Bronchial epithelial cell (primary cell): ENCODE measurements at regions not wholly inside any gene's neighbourhood (a gene's known extent, or its start where the extent isn't known, plus 50 kb on each side); places are given as distances from the start of the nearest gene placed in this dataset.
"Not testable (repeated sequence)": the region's sequence is repeated elsewhere in the genome, so short reads cannot be mapped to it uniquely, and the experiment has no call there.

ENCODE experiments used
- DNase-seq: peaks from one replicate; pipeline ENCODE4 v3.0.0-alpha.2; 2010; ENCODE audit warnings: low read depth
- FAIRE-seq: peaks from 2 replicates; lab custom pipeline; 2011; peaks lifted over from hg19 to GRCh38; lab: Jason Lieb, UNC
- H3K27me3 ChIP-seq: 2 replicates; pipeline ENCODE4 v1.5.1; 2011; ENCODE audit warnings: low read length; ENCODE audit not compliant: control insufficient read depth, insufficient read depth
- H3K36me3 ChIP-seq: 2 replicates; pipeline ENCODE4 v1.5.1; 2011; ENCODE audit warnings: low read length; ENCODE audit not compliant: control insufficient read depth, insufficient read depth
- H3K4me3 ChIP-seq: 2 replicates; pipeline ENCODE4 v1.5.1; 2011; ENCODE audit warnings: mild to moderate bottlenecking, low read depth, low read length, control low read depth
- TF ChIP-seq, protein P1 (sequence below): IDR thresholded peaks from 2 replicates; pipeline ENCODE4 v1.5.1; 2011; ENCODE audit warnings: mild to moderate bottlenecking, moderate library complexity, low read length, control low read depth, inconsistent platforms; ENCODE audit not compliant: insufficient read depth, severe bottlenecking

DNA sequence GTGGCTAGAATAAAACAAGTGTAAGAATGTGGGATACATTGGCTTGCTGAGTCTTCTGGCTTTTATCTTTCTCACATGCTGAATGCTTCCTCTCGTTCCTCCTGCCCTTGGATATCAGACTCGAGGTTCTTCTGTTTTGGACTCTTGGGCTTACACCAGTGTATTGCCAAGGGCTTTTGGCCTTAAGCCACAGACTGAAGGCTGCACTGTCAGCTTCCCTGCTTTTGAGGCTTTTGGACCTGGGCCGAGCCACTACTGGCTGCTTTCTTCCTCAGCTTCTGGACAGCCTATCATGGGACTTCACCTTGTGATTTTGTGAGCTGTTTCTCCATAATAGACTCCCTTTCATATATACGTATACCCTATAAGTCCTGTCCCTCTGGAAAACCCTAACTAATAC, 300.9 kb upstream of the STXBP6 start:
- DNase-seq (no peak), FAIRE-seq (no peak)
- Histone ChIP-seq H3K36me3 (no peaks in the 10 kb centered on the region), H3K27me3 (no peaks in the 10 kb centered on the region), H3K4me3 (no peak overlapping the region)
- TF ChIP-seq, protein P1, sequence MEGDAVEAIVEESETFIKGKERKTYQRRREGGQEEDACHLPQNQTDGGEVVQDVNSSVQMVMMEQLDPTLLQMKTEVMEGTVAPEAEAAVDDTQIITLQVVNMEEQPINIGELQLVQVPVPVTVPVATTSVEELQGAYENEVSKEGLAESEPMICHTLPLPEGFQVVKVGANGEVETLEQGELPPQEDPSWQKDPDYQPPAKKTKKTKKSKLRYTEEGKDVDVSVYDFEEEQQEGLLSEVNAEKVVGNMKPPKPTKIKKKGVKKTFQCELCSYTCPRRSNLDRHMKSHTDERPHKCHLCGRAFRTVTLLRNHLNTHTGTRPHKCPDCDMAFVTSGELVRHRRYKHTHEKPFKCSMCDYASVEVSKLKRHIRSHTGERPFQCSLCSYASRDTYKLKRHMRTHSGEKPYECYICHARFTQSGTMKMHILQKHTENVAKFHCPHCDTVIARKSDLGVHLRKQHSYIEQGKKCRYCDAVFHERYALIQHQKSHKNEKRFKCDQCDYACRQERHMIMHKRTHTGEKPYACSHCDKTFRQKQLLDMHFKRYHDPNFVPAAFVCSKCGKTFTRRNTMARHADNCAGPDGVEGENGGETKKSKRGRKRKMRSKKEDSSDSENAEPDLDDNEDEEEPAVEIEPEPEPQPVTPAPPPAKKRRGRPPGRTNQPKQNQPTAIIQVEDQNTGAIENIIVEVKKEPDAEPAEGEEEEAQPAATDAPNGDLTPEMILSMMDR: no peak

DNA sequence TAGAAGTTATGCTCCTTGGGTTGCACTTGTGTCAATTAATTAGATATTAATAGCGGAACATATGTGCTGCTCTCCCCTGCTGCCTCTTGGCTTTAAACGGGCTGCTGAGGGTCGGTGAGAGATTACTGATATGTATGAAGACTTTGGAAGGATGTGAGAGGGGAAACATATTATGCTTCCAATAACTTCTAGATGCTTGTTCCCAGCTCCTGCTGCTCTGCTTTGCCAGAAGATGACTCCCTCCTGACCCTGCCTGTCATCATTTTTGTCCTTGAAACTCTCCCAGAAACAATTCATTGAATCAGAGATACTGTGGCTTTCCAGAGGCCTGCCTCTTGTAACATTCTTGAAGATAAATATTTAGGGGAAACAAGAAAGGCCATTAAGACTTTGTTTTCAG, 300.1 kb upstream of the STXBP6 start:
- DNase-seq (no peak), FAIRE-seq (no peak)
- no peaks in the 10 kb centered on the region for H3K27me3 ChIP-seq
- H3K36me3 ChIP-seq: no peaks in the 10 kb centered on the region
- no peak overlapping the region for H3K4me3 ChIP-seq
- TF ChIP-seq, protein P1: no peak

DNA sequence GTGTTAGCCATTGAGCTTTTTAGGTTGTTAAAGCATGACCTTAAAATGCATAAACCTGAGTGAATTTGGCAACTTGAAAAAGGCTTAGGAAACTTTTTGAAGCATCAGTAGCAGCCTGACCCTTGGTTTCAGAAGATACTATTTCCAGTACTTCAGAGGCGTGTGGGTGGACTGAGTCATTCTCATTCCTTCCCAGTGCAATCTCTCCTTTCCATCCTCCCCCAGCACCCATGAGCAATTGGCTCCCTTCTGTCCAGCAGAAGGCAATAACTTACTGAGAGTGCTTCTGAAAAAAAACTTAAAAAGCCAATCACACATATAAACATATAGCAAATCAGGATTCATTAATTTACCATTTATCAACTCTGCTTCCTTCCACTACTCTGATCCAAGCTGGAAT, 299.3 kb upstream of the STXBP6 start:
- DNase-seq: peak; percentile 4
- FAIRE-seq: no peak
- TF ChIP-seq, protein P1: no peak

DNA sequence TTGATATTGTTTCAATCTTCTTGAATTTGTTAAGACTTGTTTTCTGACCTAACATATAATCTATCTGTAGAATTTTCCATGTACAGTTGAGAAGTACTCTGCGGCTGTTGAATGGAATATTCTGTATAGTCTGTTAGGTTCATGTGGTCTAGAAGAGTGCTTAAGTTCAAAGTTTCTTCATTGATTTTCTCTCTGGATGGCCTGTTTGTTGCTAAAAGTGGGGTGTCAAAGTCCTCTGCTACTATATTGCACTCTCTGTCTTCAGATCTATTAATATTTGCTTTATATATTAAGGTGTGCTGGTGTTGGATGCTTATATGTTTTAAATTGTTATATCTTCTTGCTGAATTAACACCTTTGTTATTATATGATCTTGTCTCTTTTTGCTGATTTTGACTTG, 290.9 kb upstream of the STXBP6 start:
- FAIRE-seq (no peak), DNase-seq (no peak)
- TF ChIP-seq, protein P1: no peak
- Histone ChIP-seq H3K27me3 (no peaks in the 10 kb centered on the region), H3K36me3 (no peaks in the 10 kb centered on the region), H3K4me3 (no peak overlapping the region)

More for the DNA sequence above, 299.3 kb upstream of the STXBP6 start:
- H3K36me3 ChIP-seq: no peaks in the 10 kb centered on the region
- H3K27me3 ChIP-seq: no peaks in the 10 kb centered on the region
- H3K4me3 ChIP-seq: no peak overlapping the region

DNA sequence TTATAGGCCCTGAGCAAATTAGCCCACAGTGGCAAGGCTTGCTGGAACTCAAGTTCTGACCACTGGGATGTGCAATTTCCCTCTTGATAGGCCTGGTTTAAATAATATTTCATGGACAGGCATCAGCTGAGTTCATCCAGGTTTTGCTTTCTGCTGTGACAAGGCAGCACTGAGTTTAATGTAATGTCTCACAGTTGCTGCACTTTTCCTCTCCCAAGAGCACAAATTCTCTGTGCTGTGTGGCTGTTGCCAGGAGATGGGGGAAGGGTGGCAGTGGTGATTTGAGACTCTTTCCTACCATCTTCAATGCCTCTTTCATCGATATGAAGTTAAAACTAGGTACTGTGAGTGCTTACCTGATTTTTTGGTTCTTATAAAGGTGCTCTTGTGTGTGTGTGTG, 272.8 kb upstream of the STXBP6 start:
- DNase-seq (no peak), FAIRE-seq (no peak)
- no peaks in the 10 kb centered on the region for H3K36me3 ChIP-seq
- no peak overlapping the region for H3K4me3 ChIP-seq
- no peaks in the 10 kb centered on the region for H3K27me3 ChIP-seq
- TF ChIP-seq, protein P1: no peak

DNA sequence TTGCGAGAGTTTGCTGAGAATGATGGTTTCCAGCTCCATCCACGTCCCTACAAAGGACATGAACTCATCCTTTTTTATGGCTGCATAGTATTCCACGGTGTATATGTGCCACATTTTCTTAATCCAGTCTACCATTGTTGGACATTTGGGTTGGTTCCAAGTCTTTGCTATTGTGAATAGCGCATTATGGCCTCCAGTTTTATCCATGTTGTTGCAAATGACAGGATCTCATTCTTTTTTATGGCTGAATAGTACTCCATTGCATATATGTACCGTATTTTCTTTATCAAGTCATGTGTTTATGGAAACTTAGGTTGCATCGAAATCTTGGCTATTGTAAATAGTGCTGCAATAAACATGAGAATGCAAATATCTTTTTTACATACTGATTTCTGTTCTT, 266.1 kb upstream of the STXBP6 start:
- not testable (repeated sequence) for FAIRE-seq, H3K36me3 ChIP-seq, H3K27me3 ChIP-seq, H3K4me3 ChIP-seq, DNase-seq
